B cell (primary cell): ENCODE measurements at regions not wholly inside any gene's neighbourhood (a gene's known extent, or its start where the extent isn't known, plus 50 kb on each side); places are given as distances from the start of the nearest gene placed in this dataset.

ENCODE experiments used
- ATAC-seq: fragments of 200-7000 bp; cut with Tn5 transposase; one replicate; pipeline ENCODE4 v1.10.0; 2021; ENCODE audit warnings: low read depth, mild to moderate bottlenecking, moderate number of reproducible peaks, moderate library complexity
- CTCF ChIA-PET: fragments of 350-600 bp; sonication (Branson Sonifier 250); formaldehyde crosslinking; loops from one replicate; lab custom pipeline; 2021; ENCODE audit warnings: antibody characterized with exemption, inconsistent platforms; lab: Charles Lee
- POLR2A ChIA-PET: fragments of 350-600 bp; sonication (Branson Sonifier 250); formaldehyde crosslinking; loops from one replicate; lab custom pipeline; 2021; ENCODE audit warnings: antibody characterized with exemption; lab: Charles Lee
- DNase-seq: peaks from one replicate; pipeline ENCODE4 v3.0.0; 2013
- H2AFZ ChIP-seq: 2 replicates; pipeline ENCODE4 v1.6.1; 2012; ENCODE audit warnings: mild to moderate bottlenecking, low read depth, low read length; ENCODE audit not compliant: insufficient read depth, poor library complexity, severe bottlenecking
- H3K27ac ChIP-seq, 2 donors: 1 replicate in 1 of 2; 2 replicates in 1 of 2; pipeline ENCODE4 v1.5.1; 2012 to 2013; ENCODE audit warnings: low read length in 2 of 2, mild to moderate bottlenecking in 2 of 2, moderate library complexity in 1 of 2
- H3K27me3 ChIP-seq, 4 experiments: fragments of 200-600 bp in 1 of 4; sonication (generic) in 1 of 4; replicated peaks in 1 of 4; 1 replicate in 2 of 4; 2 replicates in 2 of 4; pipeline versions ENCODE4 v1.6.1 to v1.7.0; 2013 to 2016; ENCODE audit warnings: low read length in 3 of 4, mild to moderate bottlenecking in 2 of 4, mixed read lengths in 1 of 4, moderate library complexity in 1 of 4; ENCODE audit not compliant: insufficient read depth in 4 of 4, control insufficient read depth in 3 of 4; ENCODE audit errors: control extremely low read depth in 1 of 4
- H3K36me3 ChIP-seq, 2 experiments: replicated peaks in 1 of 2; 1 replicate in 1 of 2; 2 replicates in 1 of 2; pipeline versions ENCODE4 v1.6.1 to v1.7.1; 2013; ENCODE audit warnings: low read length in 1 of 2; ENCODE audit not compliant: insufficient read depth in 2 of 2, control insufficient read depth in 1 of 2; ENCODE audit errors: control extremely low read depth in 1 of 2, extremely low read depth in 1 of 2
- H3K4me1 ChIP-seq, 2 donors: fragments of 200-600 bp in 1 of 2; sonication (generic) in 1 of 2; 1 replicate in 1 of 2; 2 replicates in 1 of 2; pipeline versions ENCODE4 v1.5.1 to v1.6.1; 2013 to 2017; ENCODE audit warnings: low read length in 2 of 2; ENCODE audit not compliant: control insufficient read depth in 2 of 2, insufficient read depth in 2 of 2
- H3K4me2 ChIP-seq: replicated peaks from 2 replicates; pipeline ENCODE3; 2012; ENCODE audit warnings: mild to moderate bottlenecking, low read depth, low read length; ENCODE audit not compliant: poor library complexity, severe bottlenecking
- H3K4me3 ChIP-seq, 5 experiments: fragments of 200-600 bp in 1 of 5; sonication (generic) in 1 of 5; 1 replicate in 3 of 5; 2 replicates in 2 of 5; pipeline versions ENCODE4 v1.5.1 to v1.7.0; 2011 to 2016; ENCODE audit warnings: low read length in 4 of 5, mild to moderate bottlenecking in 4 of 5, low read depth in 2 of 5, control low read depth in 1 of 5, moderate library complexity in 1 of 5; ENCODE audit not compliant: insufficient read depth in 1 of 5; ENCODE audit errors: control extremely low read depth in 1 of 5, extremely low read depth in 1 of 5
- H3K79me2 ChIP-seq: fragments of 200-600 bp; sonication (generic); one replicate; pipeline ENCODE4 v1.6.0; 2016; ENCODE audit warnings: low read length; ENCODE audit not compliant: control insufficient read depth, insufficient read depth
- H3K9ac ChIP-seq: fragments of 200-600 bp; sonication (generic); 2 replicates; pipeline ENCODE4 v1.6.1; 2017; ENCODE audit warnings: mild to moderate bottlenecking, low read length, moderate library complexity
- H3K9me3 ChIP-seq, 3 donors: one replicate each; pipeline versions ENCODE4 v1.6.1 to v1.7.1; 2013; ENCODE audit warnings: low read length in 2 of 3; ENCODE audit not compliant: control insufficient read depth in 2 of 3, insufficient read depth in 1 of 3; ENCODE audit errors: control extremely low read depth in 1 of 3
- H4K20me1 ChIP-seq: 2 replicates; pipeline ENCODE4 v1.6.0; 2012; ENCODE audit warnings: mild to moderate bottlenecking, low read length; ENCODE audit not compliant: insufficient read depth, control insufficient read depth, poor library complexity, severe bottlenecking
- H3K27ac Mint-ChIP-seq: one replicate; pipeline ENCODE4 v1.8.0; 2021; ENCODE audit warnings: mixed read lengths
- H3K27me3 Mint-ChIP-seq: one replicate; pipeline ENCODE4 v1.8.0; 2021; ENCODE audit warnings: mixed read lengths
- H3K4me1 Mint-ChIP-seq: one replicate; pipeline ENCODE4 v1.8.0; 2021; ENCODE audit warnings: mixed read lengths
- H3K4me3 Mint-ChIP-seq: one replicate; pipeline ENCODE4 v1.8.0; 2021; ENCODE audit warnings: mixed read lengths
- H3K9me3 Mint-ChIP-seq: one replicate; pipeline ENCODE4 v1.8.0; 2022; ENCODE audit warnings: mixed read lengths; ENCODE audit not compliant: insufficient read depth
- EZH2 ChIP-seq: IDR thresholded peaks from 2 replicates; pipeline ENCODE4 v1.6.1; 2012; ENCODE audit warnings: borderline replicate concordance, low read depth, mild to moderate bottlenecking, moderate library complexity, low read length; ENCODE audit not compliant: insufficient read depth, poor library complexity, severe bottlenecking
- WGBS: methylation state at CpG from one replicate; pipeline ENCODE4 v1.1.5; 2013; ENCODE audit warnings: missing lambda C conversion rate; ENCODE audit not compliant: insufficient coverage; 5-methylcytosine and 5-hydroxymethylcytosine counted together
- intact Hi-C: fragments of 100-400 bp; cut with micrococcal nuclease; formaldehyde crosslinking; loops from one replicate; pipeline ENCODE4 v1.10.0; 2022
- TF ChIP-seq, protein P1 (sequence below): fragments of 200-600 bp; IDR thresholded peaks from one replicate; pipeline ENCODE4 v1.8.0; 2022; ENCODE audit warnings: antibody characterized with exemption, mild to moderate bottlenecking

DNA sequence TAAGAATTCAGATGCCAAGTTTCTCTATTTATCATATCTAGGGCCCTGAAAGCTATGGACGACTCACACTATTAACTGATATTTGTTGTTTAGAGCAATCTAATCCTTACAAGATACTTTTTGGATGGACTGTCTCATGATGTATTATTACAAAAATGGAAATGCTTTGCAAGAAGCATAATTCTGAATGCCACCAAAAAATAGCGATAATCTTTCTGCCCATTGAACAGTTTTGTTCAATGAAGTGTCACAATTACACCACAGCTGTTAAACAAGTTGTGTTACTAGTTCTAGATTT lies 460.4 kb upstream of the JARID2 start:
- ChIA-PET POLR2A (no interaction called here), CTCF (interaction anchor here (1.5 kb wide), 1 partner anchor 10 kb away, joined by 3 read pairs; no protein-coding TSS in a partner anchor)
- no peaks in the 10 kb centered on the region for H3K27me3 Mint-ChIP-seq

DNA sequence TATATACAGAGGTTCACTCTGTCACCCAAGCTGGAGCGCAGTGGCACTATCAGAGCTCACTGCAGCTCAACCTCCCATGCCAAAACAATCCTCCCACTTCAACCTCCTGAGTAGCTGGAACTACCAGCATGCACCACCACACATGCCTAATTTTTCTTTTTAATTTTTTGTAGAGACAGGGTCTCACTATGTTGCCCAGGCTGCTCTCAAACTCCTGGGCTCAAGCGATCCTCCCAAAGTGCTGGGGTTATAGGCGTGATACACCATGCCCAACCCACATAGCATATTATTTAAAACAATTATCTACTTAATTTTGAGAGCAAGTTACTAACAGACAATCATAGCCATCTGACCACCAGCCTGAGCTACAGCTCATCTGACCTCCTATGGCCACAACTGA lies 459.9 kb upstream of the JARID2 start:
- no peak for ATAC-seq
- Mint-ChIP-seq H3K27ac (no peak overlapping the region), H3K27me3 (no peaks in the 10 kb centered on the region), H3K4me1 (peaks cover 22% of the 10 kb centered on the region), H3K9me3 (no peaks in the 10 kb centered on the region), H3K4me3 (no peak overlapping the region)
- H3K36me3 ChIP-seq, result no peaks in the 10 kb centered on the region
- TF ChIP-seq, protein P1, sequence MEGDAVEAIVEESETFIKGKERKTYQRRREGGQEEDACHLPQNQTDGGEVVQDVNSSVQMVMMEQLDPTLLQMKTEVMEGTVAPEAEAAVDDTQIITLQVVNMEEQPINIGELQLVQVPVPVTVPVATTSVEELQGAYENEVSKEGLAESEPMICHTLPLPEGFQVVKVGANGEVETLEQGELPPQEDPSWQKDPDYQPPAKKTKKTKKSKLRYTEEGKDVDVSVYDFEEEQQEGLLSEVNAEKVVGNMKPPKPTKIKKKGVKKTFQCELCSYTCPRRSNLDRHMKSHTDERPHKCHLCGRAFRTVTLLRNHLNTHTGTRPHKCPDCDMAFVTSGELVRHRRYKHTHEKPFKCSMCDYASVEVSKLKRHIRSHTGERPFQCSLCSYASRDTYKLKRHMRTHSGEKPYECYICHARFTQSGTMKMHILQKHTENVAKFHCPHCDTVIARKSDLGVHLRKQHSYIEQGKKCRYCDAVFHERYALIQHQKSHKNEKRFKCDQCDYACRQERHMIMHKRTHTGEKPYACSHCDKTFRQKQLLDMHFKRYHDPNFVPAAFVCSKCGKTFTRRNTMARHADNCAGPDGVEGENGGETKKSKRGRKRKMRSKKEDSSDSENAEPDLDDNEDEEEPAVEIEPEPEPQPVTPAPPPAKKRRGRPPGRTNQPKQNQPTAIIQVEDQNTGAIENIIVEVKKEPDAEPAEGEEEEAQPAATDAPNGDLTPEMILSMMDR, result no peak
- TF ChIP-seq EZH2, result no peak
- no peaks in the 10 kb centered on the region for H3K27me3 ChIP-seq
- ChIA-PET POLR2A (no interaction called here), CTCF (no interaction called here)
- DNase-seq, result no peak
- H4K20me1 ChIP-seq, result no peaks in the 10 kb centered on the region
- H2AFZ ChIP-seq, result no peak overlapping the region
- H3K4me3 ChIP-seq, result no peak overlapping the region
- intact Hi-C loops, result no loop called here
- H3K27ac ChIP-seq, result no peak overlapping the region
- no peak overlapping the region for H3K9ac ChIP-seq
- H3K79me2 ChIP-seq, result no peaks in the 10 kb centered on the region
- no peak overlapping the region for H3K4me2 ChIP-seq
- 100% methylated on average over 1 of the region's 3 CpGs for WGBS
- H3K9me3 ChIP-seq, result peaks cover 0 to 12% (median 0%) of the 10 kb centered on the region in 3 donors
- H3K4me1 ChIP-seq, result peaks cover 4 to 14% of the 10 kb centered on the region in 2 donors

More for the DNA sequence above, 460.4 kb upstream of the JARID2 start:
- H3K36me3 ChIP-seq, result no peaks in the 10 kb centered on the region
- no peak overlapping the region for H2AFZ ChIP-seq
- intact Hi-C loops, result no loop called here
- DNase-seq (no peak), ATAC-seq (no peak)
- no peak overlapping the region for H3K4me2 ChIP-seq
- no peak overlapping the region for H3K4me3 Mint-ChIP-seq
- peaks cover 22% of the 10 kb centered on the region for H3K4me1 Mint-ChIP-seq
- no peaks in the 10 kb centered on the region for H3K27me3 ChIP-seq
- H4K20me1 ChIP-seq, result no peaks in the 10 kb centered on the region
- peaks cover 4 to 14% of the 10 kb centered on the region in 2 donors for H3K4me1 ChIP-seq
- no peak overlapping the region for H3K27ac ChIP-seq
- H3K9ac ChIP-seq, result no peak overlapping the region
- WGBS, result no CpG with 5 or more reads among the region's 2 CpGs
- H3K9me3 Mint-ChIP-seq, result no peaks in the 10 kb centered on the region
- no peak overlapping the region for H3K4me3 ChIP-seq
- H3K9me3 ChIP-seq, result peaks cover 0 to 12% (median 0%) of the 10 kb centered on the region in 3 donors
- no peak overlapping the region for H3K27ac Mint-ChIP-seq
- no peaks in the 10 kb centered on the region for H3K79me2 ChIP-seq
- TF ChIP-seq, protein P1, result no peak
- TF ChIP-seq EZH2, result no peak
